HG03439 (cell line): ENCODE measurements at regions not wholly inside any gene's neighbourhood (a gene's known extent, or its start where the extent isn't known, plus 50 kb on each side); places are given as distances from the start of the nearest gene placed in this dataset.
"Not testable (repeated sequence)": the region's sequence is repeated elsewhere in the genome, so short reads cannot be mapped to it uniquely, and the experiment has no call there.

ENCODE experiments used
- ATAC-seq: cut with Tn5 transposase; IDR thresholded peaks from one replicate; pipeline ENCODE4 v1.9.1; 2021; ENCODE audit warnings: mild to moderate bottlenecking, moderate library complexity; ENCODE audit not compliant: unreplicated experiment

DNA sequence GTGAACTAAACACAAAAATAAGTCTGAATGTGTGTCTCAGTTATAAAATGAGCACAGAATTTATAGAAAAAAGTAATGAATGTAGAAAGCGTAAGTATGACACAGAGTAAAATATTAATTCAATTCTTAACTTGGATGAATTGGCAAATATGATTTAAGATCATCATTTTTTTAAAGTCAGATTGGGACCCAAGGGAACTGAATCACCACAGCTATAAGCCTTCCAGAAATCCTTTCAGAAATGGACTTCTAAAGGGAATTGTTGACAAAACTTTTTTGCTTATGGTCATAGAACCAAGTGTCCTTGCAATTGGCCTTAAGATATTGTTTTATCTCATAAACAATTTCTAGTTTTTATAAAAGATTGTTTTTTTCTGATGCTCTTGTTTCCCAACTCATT, 495.1 kb upstream of the DAB2 start:
- no peak for ATAC-seq

GRCh38 chr5:39912906-39913305, 488.1 kb upstream of the DAB2 start:
- ATAC-seq: no peak

DNA sequence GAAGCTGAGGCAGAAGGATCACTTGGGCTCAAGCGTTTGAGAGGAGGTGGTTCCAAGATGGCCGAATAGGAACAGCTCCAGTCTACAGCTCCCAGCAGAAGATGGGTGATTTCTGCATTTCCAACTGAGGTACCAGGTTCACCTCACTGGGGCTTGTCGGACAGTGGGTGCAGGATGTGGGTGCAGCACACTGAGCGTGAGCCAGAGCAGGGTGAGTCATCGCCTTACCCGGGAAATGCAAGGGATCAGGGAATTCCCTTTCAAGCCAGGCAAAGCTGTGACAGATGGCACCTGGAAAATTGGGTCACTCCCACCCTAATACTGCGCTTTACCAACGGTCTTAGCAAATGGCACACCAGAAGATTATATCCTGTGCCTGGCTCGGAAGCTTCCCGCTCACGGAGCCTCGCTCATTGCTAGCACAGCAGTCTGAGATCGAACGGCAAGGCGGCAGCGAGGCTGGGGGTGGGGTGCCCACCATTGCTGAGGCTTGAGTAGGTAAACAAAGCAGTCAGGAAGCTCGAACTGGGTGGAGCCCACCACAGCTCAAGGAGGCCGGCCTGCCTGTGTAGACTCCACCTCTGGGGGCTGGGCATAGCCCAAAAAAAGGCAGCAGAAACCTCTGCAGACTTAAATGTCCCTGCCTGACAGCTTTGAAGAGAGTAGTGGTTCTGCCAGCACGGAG, 482.6 kb upstream of the DAB2 start:
- ATAC-seq: not testable (repeated sequence)

GRCh38 chr5:39906146-39906545, 481.4 kb upstream of the DAB2 start:
- ATAC-seq: no peak

DNA sequence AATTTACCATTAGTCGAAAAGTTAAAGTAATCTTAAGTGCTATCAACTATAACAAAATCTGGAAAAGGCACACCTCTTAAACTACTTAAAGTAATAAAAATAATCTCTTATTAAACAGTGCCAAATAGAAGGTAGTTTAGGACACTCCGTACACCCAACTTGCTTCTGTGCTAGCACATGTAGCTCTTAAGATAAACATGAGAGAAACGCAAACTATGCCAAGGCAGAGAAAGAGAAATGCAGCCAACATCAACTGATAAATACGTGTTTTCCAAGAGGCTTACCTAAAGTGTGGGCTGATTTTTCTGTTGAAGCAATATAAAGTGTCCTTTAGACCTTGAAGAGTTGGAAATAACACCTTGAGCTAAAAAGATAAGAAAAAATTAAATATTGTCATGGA, 480.6 kb upstream of the DAB2 start:
- ATAC-seq: no peak

GRCh38 chr5:39902626-39903025, 477.8 kb upstream of the DAB2 start:
- no peak for ATAC-seq

DNA sequence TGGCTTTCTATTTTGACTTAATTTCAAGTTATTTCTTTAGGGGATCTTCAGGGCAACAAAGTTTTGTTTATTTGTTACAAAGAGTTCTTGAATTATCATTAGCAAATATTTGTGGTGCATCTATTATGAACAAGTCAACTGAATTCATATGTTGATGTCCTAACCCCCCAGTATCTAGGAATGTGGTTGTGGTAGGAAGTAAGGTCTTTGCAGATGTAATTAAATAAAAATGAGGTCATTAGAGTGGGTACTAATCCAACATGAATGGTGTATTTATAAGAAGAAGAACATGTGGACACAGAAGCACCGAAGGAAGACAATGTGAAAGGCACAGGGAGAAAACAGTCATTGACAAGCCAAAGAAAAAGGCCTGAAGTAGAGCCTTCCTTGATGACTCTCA, 474.0 kb upstream of the DAB2 start:
- ATAC-seq: no peak

DNA sequence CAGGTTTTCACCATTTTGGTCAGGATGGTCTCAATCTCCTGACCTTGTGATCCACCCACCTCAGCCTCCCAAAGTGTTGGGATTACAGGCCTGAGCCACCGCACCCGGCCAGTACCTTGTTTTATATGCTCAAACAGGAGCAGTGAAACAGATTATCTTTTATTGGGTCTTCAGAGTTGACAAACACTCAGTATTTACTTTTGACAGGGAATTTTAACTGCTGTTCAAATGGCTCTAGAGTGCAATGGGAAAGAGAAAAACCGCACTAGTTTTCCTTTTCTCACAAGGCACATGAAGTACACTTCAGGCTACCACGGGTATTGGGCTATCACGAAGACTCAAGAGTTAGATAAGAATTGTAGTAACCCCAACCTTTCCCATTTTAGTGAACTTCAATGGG, 471.9 kb upstream of the DAB2 start:
- no peak for ATAC-seq

DNA sequence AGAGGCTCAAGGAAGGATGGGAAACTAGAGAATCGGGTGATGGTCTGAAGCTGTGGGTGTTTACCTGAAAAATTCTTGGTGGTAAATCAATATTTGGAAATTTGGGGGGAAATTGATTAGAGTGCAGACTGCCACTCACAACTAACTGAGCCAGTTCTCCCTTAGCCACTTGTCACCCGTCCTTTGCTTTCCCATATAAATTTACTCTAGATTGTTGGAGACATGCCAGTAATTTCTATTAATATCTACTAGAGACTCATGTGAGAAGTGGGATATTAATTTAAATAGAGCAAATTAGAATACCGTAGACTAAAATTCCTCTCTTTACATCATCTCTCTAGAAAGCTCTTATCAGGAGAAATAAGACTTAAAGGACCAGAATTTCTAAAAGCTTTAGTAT, 471.3 kb upstream of the DAB2 start:
- no peak for ATAC-seq

GRCh38 chr5:39892708-39893107, 467.9 kb upstream of the DAB2 start:
- no peak for ATAC-seq

DNA sequence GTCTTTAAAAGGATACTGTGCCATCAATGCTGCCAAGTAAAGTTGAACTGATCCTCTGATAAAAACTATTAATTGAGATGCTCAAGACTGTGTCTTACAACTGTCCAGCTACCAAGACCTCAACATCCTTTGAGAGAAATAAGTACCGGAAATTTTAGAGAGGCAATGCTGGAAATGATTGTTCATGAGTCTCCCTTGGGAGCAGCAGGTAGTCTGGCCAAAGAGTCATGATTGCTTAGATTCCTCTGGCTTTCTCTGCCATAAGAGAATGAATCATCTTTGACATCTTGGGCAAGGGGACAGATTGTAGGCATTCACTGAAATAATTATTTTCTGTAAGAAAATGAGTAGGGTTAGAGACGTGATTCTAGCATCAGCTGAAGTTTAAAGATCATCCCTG, 466.6 kb upstream of the DAB2 start:
- ATAC-seq: no peak

- ATAC-seq: no peak
These were observed 456.2 kb upstream of the DAB2 start for GRCh38 chr5:39880985-39881384.

DNA sequence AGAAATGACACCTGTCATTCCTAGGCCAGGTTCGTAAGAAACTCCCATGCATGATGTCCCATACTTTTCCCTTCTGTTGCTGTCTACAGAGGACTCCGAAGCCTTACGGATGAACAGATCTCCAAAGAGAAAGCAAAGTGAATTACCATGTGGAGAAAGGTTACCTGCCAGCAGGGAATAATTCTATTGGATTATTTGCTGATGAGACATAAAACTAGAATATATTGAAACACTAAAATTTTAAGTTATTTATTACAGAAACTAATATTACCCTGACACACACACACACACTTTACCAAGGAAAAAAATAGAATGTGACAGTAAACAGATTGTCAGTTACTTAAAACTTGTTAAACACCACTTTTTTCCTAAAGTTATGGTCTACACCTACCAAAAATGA, 452.7 kb upstream of the DAB2 start:
- ATAC-seq: no peak

DNA sequence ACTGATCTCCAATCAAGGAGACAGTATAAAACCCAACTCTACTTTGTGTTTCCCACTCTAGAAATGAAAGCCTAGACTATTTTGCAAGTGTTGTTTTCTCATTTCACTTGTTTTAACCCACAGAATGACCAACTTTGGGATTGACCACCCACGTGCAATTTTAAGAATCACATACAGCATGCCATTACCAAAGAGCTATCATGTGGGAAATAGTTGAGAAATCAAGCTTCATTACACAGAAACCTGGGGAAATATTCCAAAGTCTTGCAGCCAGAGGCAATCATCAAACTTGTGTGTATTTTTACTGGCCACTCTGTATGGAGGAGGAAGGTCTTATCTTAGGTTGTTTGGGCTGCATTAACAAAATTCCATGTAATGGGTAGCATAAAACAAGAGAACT, 451.4 kb upstream of the DAB2 start:
- no peak for ATAC-seq

- no peak for ATAC-seq
These were observed 445.4 kb upstream of the DAB2 start for GRCh38 chr5:39870137-39870536.

DNA sequence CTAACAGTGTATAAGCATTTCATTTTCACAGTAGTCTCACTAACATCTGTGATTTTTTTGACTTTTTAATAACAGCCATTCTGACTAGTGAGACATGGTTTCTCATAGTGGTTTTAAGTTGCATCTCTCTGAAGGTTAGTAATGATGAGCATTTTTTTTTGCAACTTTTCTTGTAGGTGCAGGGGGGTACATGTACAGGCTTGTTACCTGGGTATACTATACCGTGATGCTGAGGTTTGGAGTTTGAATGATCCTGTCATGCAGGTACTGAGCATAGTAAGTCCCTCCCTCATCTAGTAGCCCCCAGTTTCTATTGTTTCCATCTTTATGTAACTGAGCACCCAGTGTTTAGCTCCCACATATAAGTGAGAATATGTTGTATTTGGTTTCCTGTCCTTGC, 444.6 kb upstream of the DAB2 start:
- ATAC-seq: no peak

GRCh38 chr5:39867923-39868322, 443.1 kb upstream of the DAB2 start:
- no peak for ATAC-seq

- ATAC-seq: no peak
These were observed 439.3 kb upstream of the DAB2 start for GRCh38 chr5:39863926-39864552.

DNA sequence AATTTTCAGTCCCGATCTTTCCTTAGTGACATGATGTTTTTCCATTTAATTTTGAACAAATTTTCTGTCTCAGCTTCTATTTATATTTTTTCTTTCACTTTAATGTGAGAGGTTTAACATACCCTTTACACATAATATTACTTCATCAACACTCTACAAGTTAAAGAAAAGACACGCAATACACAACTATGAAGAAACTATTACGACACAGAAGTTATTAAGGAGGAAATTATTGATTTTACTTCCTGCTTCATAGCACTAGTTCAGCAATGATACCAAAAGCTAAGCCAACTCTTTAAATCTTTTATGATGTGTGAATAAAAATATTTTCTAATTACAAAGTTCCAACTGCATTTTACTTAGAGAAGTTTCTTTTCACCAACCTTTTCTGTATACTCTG, 432.3 kb upstream of the DAB2 start:
- no peak for ATAC-seq

GRCh38 chr5:39854771-39855410, 430.1 kb upstream of the DAB2 start:
- ATAC-seq: no peak

DNA sequence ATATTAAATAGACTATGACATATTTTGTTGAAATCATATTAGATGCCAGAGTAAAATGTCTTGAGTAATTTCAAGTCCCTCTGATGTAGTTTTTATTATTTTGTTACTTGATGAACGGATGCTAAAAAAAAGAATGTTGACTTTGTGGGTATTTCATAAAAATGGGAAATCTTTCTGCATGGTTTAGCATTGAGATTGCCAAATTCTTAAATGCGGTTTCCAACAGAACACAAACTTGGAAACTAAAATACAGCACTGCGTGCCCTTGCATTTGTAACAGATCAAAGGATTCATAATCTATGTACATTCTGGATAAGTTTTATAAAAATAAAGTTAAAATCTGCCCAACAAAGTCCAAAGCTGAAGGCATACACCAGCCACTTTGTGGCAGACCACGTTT, 425.5 kb upstream of the DAB2 start:
- ATAC-seq: no peak

DNA sequence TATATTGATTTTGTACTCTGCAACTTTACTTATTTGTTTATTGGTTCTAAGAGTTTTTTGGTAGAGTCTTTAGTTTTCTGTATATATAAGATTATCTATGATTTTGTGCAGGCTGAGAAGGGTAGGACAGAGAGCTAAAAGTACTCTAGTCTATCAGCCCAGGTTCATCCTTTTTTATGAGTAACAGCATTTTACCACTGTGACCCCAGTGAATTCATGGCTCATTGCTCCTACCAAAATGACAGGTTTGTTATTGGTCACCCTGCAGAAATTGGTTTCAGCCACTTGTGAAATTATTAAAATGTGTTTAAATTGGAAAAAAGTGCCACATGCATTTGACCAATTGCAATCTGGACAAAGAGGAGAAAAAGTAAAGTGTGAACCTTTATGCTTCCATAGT, 421.4 kb upstream of the DAB2 start:
- ATAC-seq: no peak

- ATAC-seq: no peak
These were observed 419.0 kb upstream of the DAB2 start for GRCh38 chr5:39843767-39844166.
